CD4-positive, alpha-beta T cell (primary cell): ENCODE measurements at regions not wholly inside any gene's neighbourhood (a gene's known extent, or its start where the extent isn't known, plus 50 kb on each side); places are given as distances from the start of the nearest gene placed in this dataset.

Source experiments
- ATAC-seq: fragments of 200-7000 bp; cut with Tn5 transposase; one replicate; pipeline ENCODE4 v1.10.0; 2022; ENCODE audit warnings: mild to moderate bottlenecking; ENCODE audit not compliant: poor library complexity
- CTCF ChIA-PET: fragments of 350-600 bp; sonication (Branson Sonifier 250); formaldehyde crosslinking; loops from one replicate; lab custom pipeline; 2021; ENCODE audit warnings: antibody characterized with exemption, inconsistent platforms; lab: Charles Lee
- POLR2A ChIA-PET: fragments of 350-600 bp; sonication (Branson Sonifier 250); formaldehyde crosslinking; loops from one replicate; lab custom pipeline; 2021; ENCODE audit warnings: antibody characterized with exemption, inconsistent platforms; lab: Charles Lee
- DNase-seq, 14 experiments: peaks; one replicate each; pipeline ENCODE4 v3.0.0-alpha.2; 2013 to 2020; ENCODE audit warnings: mixed read lengths in 2 of 14
- H3K27ac ChIP-seq, 2 donors: one replicate each; pipeline versions ENCODE4 v1.5.1 to v1.7.0; 2013; ENCODE audit warnings: low read length in 2 of 2, low read depth in 1 of 2, mild to moderate bottlenecking in 1 of 2
- H3K27me3 ChIP-seq, 2 experiments: 1 replicate in 1 of 2; 2 replicates in 1 of 2; pipeline versions ENCODE4 v1.6.1 to v1.7.0; 2013; ENCODE audit warnings: low read length in 2 of 2, control low read depth in 1 of 2, mild to moderate bottlenecking in 1 of 2, moderate library complexity in 1 of 2; ENCODE audit not compliant: insufficient read depth in 2 of 2, control insufficient read depth in 1 of 2
- H3K36me3 ChIP-seq: one replicate; pipeline ENCODE4 v1.6.1; 2013; ENCODE audit warnings: low read length, control low read depth; ENCODE audit not compliant: insufficient read depth
- H3K4me1 ChIP-seq: one replicate; pipeline ENCODE4 v1.6.1; 2013; ENCODE audit warnings: low read length, control low read depth; ENCODE audit not compliant: insufficient read depth
- H3K4me3 ChIP-seq: one replicate; pipeline ENCODE4 v1.5.1; 2013; ENCODE audit warnings: mild to moderate bottlenecking, low read length, moderate library complexity
- H3K9me3 ChIP-seq, 2 experiments: 1 replicate in 1 of 2; 2 replicates in 1 of 2; pipeline versions ENCODE4 v1.6.1 to v1.7.0; 2013; ENCODE audit warnings: low read length in 2 of 2, mild to moderate bottlenecking in 2 of 2, control low read depth in 1 of 2, moderate library complexity in 1 of 2; ENCODE audit not compliant: control insufficient read depth in 1 of 2, insufficient read depth in 1 of 2
- H3K27ac Mint-ChIP-seq: one replicate; pipeline ENCODE4 v1.8.0; 2020; ENCODE audit warnings: mixed read lengths
- H3K27me3 Mint-ChIP-seq: one replicate; pipeline ENCODE4 v1.8.0; 2021; ENCODE audit warnings: mixed read lengths
- H3K36me3 Mint-ChIP-seq: one replicate; pipeline ENCODE4 v1.8.0; 2021; ENCODE audit warnings: low read depth, mixed read lengths
- H3K4me1 Mint-ChIP-seq: one replicate; pipeline ENCODE4 v1.8.0; 2021; ENCODE audit warnings: low read depth, mixed read lengths
- H3K4me3 Mint-ChIP-seq: one replicate; pipeline ENCODE4 v1.8.0; 2020; ENCODE audit warnings: mild to moderate bottlenecking, mixed read lengths
- H3K9me3 Mint-ChIP-seq: one replicate; pipeline ENCODE4 v1.8.0; 2020; ENCODE audit warnings: mixed read lengths
- intact Hi-C, 2 experiments: fragments of 100-400 bp; cut with DNase I in 1 of 2; cut with micrococcal nuclease in 1 of 2; formaldehyde crosslinking; loops; one replicate each; pipeline versions ENCODE4 v1.15.1 to v1.9.0; 2023 to 2025; cut with DNase I, micrococcal nuclease
- TF ChIP-seq, protein P1 (sequence below): fragments of 200-600 bp; IDR thresholded peaks from one replicate; pipeline ENCODE4 v1.8.0; 2022; ENCODE audit warnings: antibody characterized with exemption, mild to moderate bottlenecking

DNA sequence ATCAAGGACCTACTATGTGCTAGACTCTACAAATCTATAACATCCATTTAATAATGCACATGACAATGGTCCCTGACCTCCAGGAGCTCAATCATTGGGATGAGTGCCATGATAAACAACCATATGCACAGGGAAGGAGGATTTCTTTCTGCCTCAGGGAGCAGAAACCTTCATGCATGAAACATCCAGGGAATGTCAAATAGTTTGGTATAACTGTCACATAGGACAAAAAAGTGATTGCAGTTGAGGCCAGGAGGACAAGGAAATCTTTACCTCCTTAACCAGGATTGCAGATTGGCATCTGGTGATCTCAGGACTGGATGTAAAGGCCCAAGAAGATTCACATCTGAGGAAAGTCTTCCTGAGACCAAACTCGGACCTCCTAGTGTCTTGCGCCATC is 993.1 kb downstream of the KCNMA1 start:
- intact Hi-C loops = loop anchor here in 1 of 2 experiments (10.0 kb wide), 1 partner anchor 80 kb away; no protein-coding TSS in a partner anchor
- Mint-ChIP-seq H3K4me1 (no peaks in the 10 kb centered on the region), H3K27me3 (no peaks in the 10 kb centered on the region), H3K9me3 (no peaks in the 10 kb centered on the region), H3K27ac (no peak overlapping the region), H3K4me3 (no peak overlapping the region), H3K36me3 (no peaks in the 10 kb centered on the region)
- CTCF ChIA-PET = no interaction called here
- DNase-seq = no peak
- Histone ChIP-seq H3K27me3 (no peaks in the 10 kb centered on the region), H3K4me3 (no peak overlapping the region), H3K27ac (no peak overlapping the region), H3K4me1 (no peaks in the 10 kb centered on the region), H3K36me3 (no peaks in the 10 kb centered on the region), H3K9me3 (peaks cover 0 to 3% of the 10 kb centered on the region in 2 experiments)
- TF ChIP-seq, protein P1, sequence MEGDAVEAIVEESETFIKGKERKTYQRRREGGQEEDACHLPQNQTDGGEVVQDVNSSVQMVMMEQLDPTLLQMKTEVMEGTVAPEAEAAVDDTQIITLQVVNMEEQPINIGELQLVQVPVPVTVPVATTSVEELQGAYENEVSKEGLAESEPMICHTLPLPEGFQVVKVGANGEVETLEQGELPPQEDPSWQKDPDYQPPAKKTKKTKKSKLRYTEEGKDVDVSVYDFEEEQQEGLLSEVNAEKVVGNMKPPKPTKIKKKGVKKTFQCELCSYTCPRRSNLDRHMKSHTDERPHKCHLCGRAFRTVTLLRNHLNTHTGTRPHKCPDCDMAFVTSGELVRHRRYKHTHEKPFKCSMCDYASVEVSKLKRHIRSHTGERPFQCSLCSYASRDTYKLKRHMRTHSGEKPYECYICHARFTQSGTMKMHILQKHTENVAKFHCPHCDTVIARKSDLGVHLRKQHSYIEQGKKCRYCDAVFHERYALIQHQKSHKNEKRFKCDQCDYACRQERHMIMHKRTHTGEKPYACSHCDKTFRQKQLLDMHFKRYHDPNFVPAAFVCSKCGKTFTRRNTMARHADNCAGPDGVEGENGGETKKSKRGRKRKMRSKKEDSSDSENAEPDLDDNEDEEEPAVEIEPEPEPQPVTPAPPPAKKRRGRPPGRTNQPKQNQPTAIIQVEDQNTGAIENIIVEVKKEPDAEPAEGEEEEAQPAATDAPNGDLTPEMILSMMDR = no peak
- ATAC-seq = no peak
- POLR2A ChIA-PET = no interaction called here

DNA sequence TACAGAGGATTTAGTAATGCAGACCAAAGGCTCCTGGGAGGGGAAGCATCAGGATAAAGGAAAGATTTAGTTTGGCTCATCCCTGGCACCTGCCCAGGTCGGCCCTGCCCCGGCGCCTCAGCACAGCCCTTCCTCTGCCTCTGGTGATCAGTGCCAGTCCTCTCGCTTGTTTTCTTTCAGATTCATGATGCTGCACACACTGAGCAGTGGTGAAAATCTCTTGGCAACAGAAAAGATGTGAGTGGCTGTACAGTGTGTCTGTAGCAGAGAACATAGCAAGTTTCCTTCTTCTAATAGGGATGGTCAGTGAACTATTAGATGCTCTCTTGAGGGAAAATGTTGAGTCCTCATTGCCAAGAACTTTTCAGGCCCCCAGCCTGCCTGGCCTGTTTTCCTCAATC is 994.1 kb downstream of the KCNMA1 start:
- H3K27ac ChIP-seq = no peak overlapping the region
- H3K27ac Mint-ChIP-seq = no peak overlapping the region
- no peaks in the 10 kb centered on the region for H3K36me3 Mint-ChIP-seq
- no peaks in the 10 kb centered on the region for H3K27me3 ChIP-seq
- ATAC-seq = no peak
- POLR2A ChIA-PET = no interaction called here
- H3K4me1 Mint-ChIP-seq = no peaks in the 10 kb centered on the region
- no peak overlapping the region for H3K4me3 ChIP-seq
- H3K4me3 Mint-ChIP-seq = no peak overlapping the region
- no peaks in the 10 kb centered on the region for H3K27me3 Mint-ChIP-seq
- H3K4me1 ChIP-seq = no peaks in the 10 kb centered on the region
- H3K9me3 Mint-ChIP-seq = no peaks in the 10 kb centered on the region
- H3K9me3 ChIP-seq = peaks cover 0 to 3% of the 10 kb centered on the region in 2 experiments
- TF ChIP-seq, protein P1 = no peak
- DNase-seq = no peak
- H3K36me3 ChIP-seq = no peaks in the 10 kb centered on the region
- CTCF ChIA-PET = no interaction called here
- intact Hi-C loops = loop anchor here in 1 of 2 experiments (10.0 kb wide), 1 partner anchor 81 kb away; no protein-coding TSS in a partner anchor

DNA sequence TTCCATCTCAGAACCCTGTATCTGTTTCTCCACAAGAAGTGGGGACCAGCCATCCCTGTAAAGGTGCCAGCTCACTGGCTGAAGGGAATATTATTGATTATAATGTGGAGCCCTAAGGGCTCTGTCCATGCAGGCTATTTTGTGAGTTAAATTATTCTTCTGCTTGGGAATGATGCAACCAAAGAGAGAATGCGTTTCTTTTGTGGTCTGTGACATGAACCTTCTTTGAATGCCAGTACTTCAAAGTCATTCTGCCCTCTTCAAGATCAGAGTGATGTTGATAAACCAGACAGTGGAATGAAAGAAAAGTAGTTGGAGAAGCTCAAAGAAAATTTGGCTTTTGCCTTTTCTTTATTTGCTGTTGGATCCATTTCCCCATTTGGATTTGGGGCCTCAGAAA is 995.2 kb downstream of the KCNMA1 start:
- H3K9me3 ChIP-seq = peaks cover 0 to 3% of the 10 kb centered on the region in 2 experiments
- Mint-ChIP-seq H3K27me3 (no peaks in the 10 kb centered on the region), H3K4me3 (no peak overlapping the region), H3K27ac (no peak overlapping the region), H3K4me1 (no peaks in the 10 kb centered on the region), H3K36me3 (no peaks in the 10 kb centered on the region), H3K9me3 (no peaks in the 10 kb centered on the region)
- H3K4me1 ChIP-seq = no peaks in the 10 kb centered on the region
- no peaks in the 10 kb centered on the region for H3K36me3 ChIP-seq
- H3K27ac ChIP-seq = no peak overlapping the region
- DNase-seq (no peak), ATAC-seq (no peak)
- TF ChIP-seq, protein P1 = no peak
- CTCF ChIA-PET = no interaction called here
- POLR2A ChIA-PET = no interaction called here
- H3K4me3 ChIP-seq = no peak overlapping the region
- no peaks in the 10 kb centered on the region for H3K27me3 ChIP-seq
- intact Hi-C loops = loop anchor here in 1 of 2 experiments (10.0 kb wide), 1 partner anchor 82 kb away; no protein-coding TSS in a partner anchor
